Esophagus squamous epithelium (tissue), 4 donors: ENCODE measurements at regions not wholly inside any gene's neighbourhood (a gene's known extent, or its start where the extent isn't known, plus 50 kb on each side); places are given as distances from the start of the nearest gene placed in this dataset.

Source experiments
- CTCF ChIP-seq, 6 experiments: fragments of 450-650 bp in 4 of 6; fragments of 200-600 bp in 2 of 6; sonication (generic) in 2 of 6; IDR thresholded peaks; one replicate each; pipeline ENCODE4 v1.5.1; 2016 to 2019; ENCODE audit warnings: antibody characterized with exemption in 6 of 6, mild to moderate bottlenecking in 4 of 6, moderate library complexity in 4 of 6
- POLR2A ChIP-seq, 4 donors: fragments of 450-650 bp; IDR thresholded peaks; one replicate each; pipeline ENCODE4 v1.6.1; 2017; ENCODE audit warnings: antibody characterized with exemption in 4 of 4, mild to moderate bottlenecking in 4 of 4, moderate library complexity in 3 of 4

- TF ChIP-seq CTCF (IDR thresholded peaks at IDR 0.05) (no peak), POLR2A (IDR thresholded peaks at IDR 0.05) (no peak)
Measured at GRCh38 chr19:28667348-28667977, 545.5 kb downstream of the UQCRFS1 start.
